ENCODE measurements at regions not wholly inside any gene's neighbourhood (a gene's known extent, or its start where the extent isn't known, plus 50 kb on each side); places are given as distances from the start of the nearest gene placed in this dataset.

GRCh38 chr3:110679285-110679684, 392.3 kb upstream of the NECTIN3 start (continued):
- TF ChIP-seq JUND (IDR thresholded peaks at IDR 0.05; ENCODE audit: low read depth, low read length), result no peak
- TF ChIP-seq NRF1 (conservative IDR thresholded peaks at IDR 0.05; ENCODE audit: low read depth, low read length), result no peak
- TF ChIP-seq IKZF2 (IDR thresholded peaks at IDR 0.05), result no peak
- no peak for TF ChIP-seq FOS (IDR thresholded peaks at IDR 0.05; ENCODE audit: borderline replicate concordance, extremely low read depth, insufficient read length)
- no peak for TF ChIP-seq NKRF (conservative IDR thresholded peaks at IDR 0.05)
- TF ChIP-seq TCF3 (IDR thresholded peaks at IDR 0.05; ENCODE audit: borderline replicate concordance, insufficient read depth, low read depth, low read length), result no peak

- H3K36me3 ChIP-seq (ENCODE audit: control insufficient read depth in 2 of 2, insufficient read depth in 2 of 2, low read length in 1 of 2), result no peaks in the 10 kb centered on the region
- ChIA-PET POLR2A (no interaction called here), RAD21 (ENCODE audit: unreplicated experiment) (no interaction called here), SMC1A (ENCODE audit: uncharacterized antibody, unreplicated experiment) (interaction anchor here (0.6 to 1.1 kb wide), 2 partner anchors 71 to 128 kb away, joined by 3 read pairs; no protein-coding TSS in a partner anchor), CTCF (no interaction called here)
- H3K27me3 ChIP-seq (replicated peaks in 1 of 2; ENCODE audit: control insufficient read depth in 2 of 2, insufficient read depth in 2 of 2, low read length in 1 of 2), result no peaks in the 10 kb centered on the region
- no peak overlapping the region for H3K4me3 ChIP-seq
- H3K79me2 ChIP-seq (ENCODE audit: control insufficient read depth, insufficient read depth, low read length), result no peaks in the 10 kb centered on the region
- in situ Hi-C loops (cut with MboI), result no loop called here
- H3K9ac ChIP-seq (ENCODE audit: control insufficient read depth, insufficient read depth, low read length), result no peak overlapping the region
- ATAC-seq, result no peak
- no peaks in the 10 kb centered on the region for H4K20me1 ChIP-seq (ENCODE audit: control insufficient read depth, insufficient read depth)
- no peaks in the 10 kb centered on the region for H3K9me3 ChIP-seq (replicated peaks; ENCODE audit: control insufficient read depth, insufficient read depth, low read length)
- BruUV-seq (replicated peaks), result no TSS peak
- no peak for FAIRE-seq
- DNase-seq (ENCODE audit: low read depth, low spot score), result no peak
- intact Hi-C loops (cut with micrococcal nuclease; ENCODE audit: unreplicated experiment), result no loop called here
- no peaks in the 10 kb centered on the region for H3K4me1 ChIP-seq (ENCODE audit: control insufficient read depth, insufficient read depth, low read length)
- H3K27ac ChIP-seq (ENCODE audit: control insufficient read depth, insufficient read depth), result no peak overlapping the region
- H2AFZ ChIP-seq (ENCODE audit: control insufficient read depth, low read depth, low read length), result no peak overlapping the region
- H3K4me2 ChIP-seq (ENCODE audit: control insufficient read depth, insufficient read depth), result no peak overlapping the region
- WGBS (ENCODE audit: insufficient coverage, insufficient replicate concordance, low lambda C conversion rate, missing lambda C conversion rate), result 36% methylated on average over 5 of the region's 5 CpGs
- TF ChIP-seq ZZZ3 (IDR thresholded peaks at IDR 0.05; ENCODE audit: control insufficient read depth, insufficient read length, low read depth) (no peak), BCL3 (IDR thresholded peaks at IDR 0.05; ENCODE audit: borderline replicate concordance, insufficient read depth, low read depth, low read length, poor library complexity, severe bottlenecking) (no peak), CHD4 (IDR thresholded peaks at IDR 0.05) (no peak), IRF4 (IDR thresholded peaks at IDR 0.05; ENCODE audit: low read depth, low read length) (no peak), ATF7 (IDR thresholded peaks at IDR 0.05; ENCODE audit: low read depth) (no peak), ATF2 (IDR thresholded peaks at IDR 0.05; ENCODE audit: low read length) (no peak), FOXK2 (IDR thresholded peaks at IDR 0.05) (no peak), SUZ12 (IDR thresholded peaks at IDR 0.05; ENCODE audit: unreplicated experiment) (no peak), NR2C2 (IDR thresholded peaks at IDR 0.05; ENCODE audit: borderline replicate concordance, control insufficient read depth, insufficient read length, low read depth) (no peak), MYB (IDR thresholded peaks at IDR 0.05; ENCODE audit: borderline replicate concordance, low read depth, low read length) (no peak), MXI1 (IDR thresholded peaks at IDR 0.05; ENCODE audit: low read depth, low read length) (no peak), RFX5 (IDR thresholded peaks at IDR 0.05; ENCODE audit: low read depth, low read length) (no peak)
These were observed 391.2 kb upstream of the NECTIN3 start for GRCh38 chr3:110680450-110680849.

Measured in GM12878 (cell line).